Keratinocyte (primary cell): ENCODE measurements at regions not wholly inside any gene's neighbourhood (a gene's known extent, or its start where the extent isn't known, plus 50 kb on each side); places are given as distances from the start of the nearest gene placed in this dataset.

ENCODE experiments used
- DNase-seq: peaks from one replicate; pipeline ENCODE4 v3.0.0-alpha.2; 2011; ENCODE audit warnings: low read depth, missing footprints, low spot score
- FAIRE-seq: peaks from 2 replicates; lab custom pipeline; 2011; peaks lifted over from hg19 to GRCh38; lab: Jason Lieb, UNC
- H2AFZ ChIP-seq: 2 replicates; pipeline ENCODE4 v1.6.0; 2012; ENCODE audit warnings: low read length, control low read depth, inconsistent platforms; ENCODE audit not compliant: control insufficient read depth
- H3K27ac ChIP-seq: 2 replicates; pipeline ENCODE4 v1.5.1; 2011; ENCODE audit warnings: low read length; ENCODE audit not compliant: control insufficient read depth, insufficient read depth
- H3K27me3 ChIP-seq: 3 replicates; pipeline ENCODE4 v1.6.0; 2011; ENCODE audit warnings: low read length; ENCODE audit not compliant: control insufficient read depth, insufficient read depth; ENCODE audit errors: extremely low read depth
- H3K36me3 ChIP-seq, 2 experiments: 2 replicates in 1 of 2; 3 replicates in 1 of 2; pipeline ENCODE4 v1.5.1; 2011; ENCODE audit warnings: low read length in 2 of 2, mild to moderate bottlenecking in 1 of 2; ENCODE audit not compliant: control insufficient read depth in 2 of 2, insufficient read depth in 2 of 2; ENCODE audit errors: extremely low read depth in 1 of 2
- H3K4me1 ChIP-seq: 3 replicates; pipeline ENCODE4 v1.5.1; 2011; ENCODE audit warnings: low read length; ENCODE audit not compliant: control insufficient read depth, insufficient read depth; ENCODE audit errors: extremely low read depth
- H3K4me2 ChIP-seq: 3 replicates; pipeline ENCODE4 v1.6.0; 2011; ENCODE audit warnings: low read depth, low read length; ENCODE audit not compliant: control insufficient read depth, insufficient read depth; ENCODE audit errors: extremely low read depth
- H3K4me3 ChIP-seq, 3 experiments: fragments of 200-600 bp in 1 of 3; sonication (generic) in 1 of 3; 2 replicates in 2 of 3; 3 replicates in 1 of 3; pipeline ENCODE4 v1.5.1; 2011 to 2016; ENCODE audit warnings: low read length in 3 of 3, mild to moderate bottlenecking in 3 of 3, control low read depth in 2 of 3, inconsistent platforms in 1 of 3, low read depth in 1 of 3, mixed read lengths in 1 of 3, mixed run types in 1 of 3, moderate library complexity in 1 of 3; ENCODE audit not compliant: control insufficient read depth in 2 of 3, insufficient read depth in 2 of 3; ENCODE audit errors: extremely low read depth in 1 of 3
- H3K79me2 ChIP-seq: 2 replicates; pipeline ENCODE4 v1.6.0; 2012; ENCODE audit warnings: low read length; ENCODE audit not compliant: control insufficient read depth, insufficient read depth
- H3K9ac ChIP-seq: 3 replicates; pipeline ENCODE4 v1.6.0; 2011; ENCODE audit warnings: low read length; ENCODE audit not compliant: control insufficient read depth, insufficient read depth; ENCODE audit errors: extremely low read depth
- H3K9me1 ChIP-seq: 3 replicates; pipeline ENCODE4 v1.6.0; 2011; ENCODE audit warnings: low read length; ENCODE audit not compliant: control insufficient read depth, insufficient read depth; ENCODE audit errors: extremely low read depth
- H3K9me3 ChIP-seq: 2 replicates; pipeline ENCODE4 v1.5.1; 2012; ENCODE audit warnings: low read depth, low read length; ENCODE audit not compliant: control insufficient read depth
- H4K20me1 ChIP-seq: 3 replicates; pipeline ENCODE4 v1.6.0; 2011; ENCODE audit warnings: low read length; ENCODE audit not compliant: control insufficient read depth, insufficient read depth; ENCODE audit errors: extremely low read depth
- CTCF ChIP-seq, 3 experiments: IDR thresholded peaks in 1 of 3; conservative IDR thresholded peaks in 1 of 3; optimal IDR thresholded peaks in 1 of 3; 2 replicates in 2 of 3; 3 replicates in 1 of 3; pipeline versions ENCODE3 to v1.5.1; 2011; ENCODE audit warnings: low read length in 3 of 3, mild to moderate bottlenecking in 3 of 3, moderate library complexity in 2 of 3, control low read depth in 1 of 3, inconsistent platforms in 1 of 3; ENCODE audit not compliant: insufficient read depth in 2 of 3; ENCODE audit errors: extremely low read depth in 1 of 3
- EZH2 ChIP-seq: IDR thresholded peaks from one replicate; pipeline ENCODE4 v1.6.1; 2012; ENCODE audit warnings: inconsistent platforms, mild to moderate bottlenecking, low read length, moderate library complexity
- dilution Hi-C: fragments of 300-500 bp; cut with MboI; formaldehyde crosslinking; loops from one replicate; pipeline ENCODE4 v1.7.0; 2020; ENCODE audit warnings: low sequenced_read_pairs; ENCODE audit not compliant: extremely low pct_ligation_motif_present

GRCh38 chr1:18005238-18005637 lies 102.4 kb upstream of the IGSF21 start:
- H3K4me2 ChIP-seq, result no peak overlapping the region
- no peak for DNase-seq
- H3K27ac ChIP-seq, result no peak overlapping the region
- no peaks in the 10 kb centered on the region for H3K36me3 ChIP-seq
- H3K9ac ChIP-seq, result no peak overlapping the region
- TF ChIP-seq EZH2 (no peak), CTCF (optimal IDR thresholded peaks at IDR 0.05 in 1 of 3, IDR thresholded peaks at IDR 0.05 in 1 of 3, conservative IDR thresholded peaks at IDR 0.05 in 1 of 3; ENCODE audit: extremely low read depth in 1 of 3, insufficient read depth in 2 of 3, low read length in 3 of 3) (no peak)
- no peaks in the 10 kb centered on the region for H3K9me3 ChIP-seq
- H3K4me3 ChIP-seq, result no peak overlapping the region
- H3K27me3 ChIP-seq, result no peaks in the 10 kb centered on the region
- no peaks in the 10 kb centered on the region for H3K9me1 ChIP-seq
- H3K79me2 ChIP-seq, result no peaks in the 10 kb centered on the region
- FAIRE-seq, result no peak
- H2AFZ ChIP-seq, result no peak overlapping the region
- dilution Hi-C loops, result no loop called here
- no peaks in the 10 kb centered on the region for H4K20me1 ChIP-seq
- H3K4me1 ChIP-seq, result no peaks in the 10 kb centered on the region

DNA sequence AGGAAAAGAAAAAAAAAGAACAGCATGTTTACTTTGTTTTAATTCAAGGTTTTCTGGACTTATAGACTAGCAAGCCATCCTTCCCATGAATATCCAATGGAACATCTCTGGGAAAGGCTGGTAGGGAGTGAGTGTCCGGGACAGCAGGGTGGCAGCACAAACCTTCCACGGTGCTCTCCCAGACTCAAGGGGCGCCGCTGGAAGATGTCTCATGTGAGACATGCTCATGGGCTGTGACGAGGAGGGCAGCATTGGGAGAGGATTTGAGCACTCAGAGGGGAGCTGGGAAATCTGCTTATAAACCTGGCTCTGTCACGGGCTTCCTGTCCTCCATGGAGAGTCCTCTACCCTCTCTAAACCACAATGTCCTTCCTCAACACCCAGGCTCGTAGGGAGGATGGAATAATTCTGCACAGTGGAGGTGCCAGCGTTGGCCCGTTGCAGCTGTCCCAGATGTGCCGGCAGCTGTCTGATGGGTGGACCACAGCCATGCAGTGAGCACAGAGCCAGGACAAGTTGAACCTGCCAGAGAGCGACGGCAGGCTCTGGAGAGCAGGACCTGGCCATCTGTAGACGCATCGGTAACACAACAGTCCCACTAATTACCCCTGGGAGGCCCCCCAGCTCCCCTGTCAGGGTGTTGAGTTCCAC lies 100.1 kb upstream of the IGSF21 start:
- Histone ChIP-seq H3K4me2 (no peak overlapping the region), H3K27ac (no peak overlapping the region), H3K79me2 (no peaks in the 10 kb centered on the region), H3K9ac (no peak overlapping the region), H3K36me3 (no peaks in the 10 kb centered on the region), H3K9me1 (no peaks in the 10 kb centered on the region), H3K4me3 (no peak overlapping the region), H4K20me1 (no peaks in the 10 kb centered on the region), H3K4me1 (no peaks in the 10 kb centered on the region), H2AFZ (no peak overlapping the region), H3K9me3 (no peaks in the 10 kb centered on the region), H3K27me3 (no peaks in the 10 kb centered on the region)
- no peak for DNase-seq
- FAIRE-seq, result no peak
- dilution Hi-C loops, result no loop called here
- TF ChIP-seq EZH2 (no peak), CTCF (optimal IDR thresholded peaks at IDR 0.05 in 1 of 3, IDR thresholded peaks at IDR 0.05 in 1 of 3, conservative IDR thresholded peaks at IDR 0.05 in 1 of 3; ENCODE audit: extremely low read depth in 1 of 3, insufficient read depth in 2 of 3, low read length in 3 of 3) (no peak)
